HFF-Myc (cell line): ENCODE measurements at regions not wholly inside any gene's neighbourhood (a gene's known extent, or its start where the extent isn't known, plus 50 kb on each side); places are given as distances from the start of the nearest gene placed in this dataset.

Experiments used
- DNase-seq: peaks from one replicate; pipeline ENCODE4 v3.0.0-alpha.2; 2011; ENCODE audit warnings: low read depth; ENCODE audit errors: extremely low read depth
- H3K4me3 ChIP-seq: replicated peaks from 2 replicates; pipeline ENCODE4 v1.5.1; 2011; ENCODE audit warnings: low read depth, mild to moderate bottlenecking, control low read depth, low read length
- TF ChIP-seq, protein P1 (sequence below): IDR thresholded peaks from 2 replicates; pipeline ENCODE4 v1.5.1; 2012; ENCODE audit warnings: mild to moderate bottlenecking, low read depth, low read length, control low read depth; ENCODE audit errors: missing control alignments

- no peak overlapping the region for H3K4me3 ChIP-seq
- TF ChIP-seq, protein P1, sequence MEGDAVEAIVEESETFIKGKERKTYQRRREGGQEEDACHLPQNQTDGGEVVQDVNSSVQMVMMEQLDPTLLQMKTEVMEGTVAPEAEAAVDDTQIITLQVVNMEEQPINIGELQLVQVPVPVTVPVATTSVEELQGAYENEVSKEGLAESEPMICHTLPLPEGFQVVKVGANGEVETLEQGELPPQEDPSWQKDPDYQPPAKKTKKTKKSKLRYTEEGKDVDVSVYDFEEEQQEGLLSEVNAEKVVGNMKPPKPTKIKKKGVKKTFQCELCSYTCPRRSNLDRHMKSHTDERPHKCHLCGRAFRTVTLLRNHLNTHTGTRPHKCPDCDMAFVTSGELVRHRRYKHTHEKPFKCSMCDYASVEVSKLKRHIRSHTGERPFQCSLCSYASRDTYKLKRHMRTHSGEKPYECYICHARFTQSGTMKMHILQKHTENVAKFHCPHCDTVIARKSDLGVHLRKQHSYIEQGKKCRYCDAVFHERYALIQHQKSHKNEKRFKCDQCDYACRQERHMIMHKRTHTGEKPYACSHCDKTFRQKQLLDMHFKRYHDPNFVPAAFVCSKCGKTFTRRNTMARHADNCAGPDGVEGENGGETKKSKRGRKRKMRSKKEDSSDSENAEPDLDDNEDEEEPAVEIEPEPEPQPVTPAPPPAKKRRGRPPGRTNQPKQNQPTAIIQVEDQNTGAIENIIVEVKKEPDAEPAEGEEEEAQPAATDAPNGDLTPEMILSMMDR, result no peak
- DNase-seq, result no peak
Observed at GRCh38 chr1:87215592-87215991, 113.1 kb upstream of the LMO4 start.

DNA sequence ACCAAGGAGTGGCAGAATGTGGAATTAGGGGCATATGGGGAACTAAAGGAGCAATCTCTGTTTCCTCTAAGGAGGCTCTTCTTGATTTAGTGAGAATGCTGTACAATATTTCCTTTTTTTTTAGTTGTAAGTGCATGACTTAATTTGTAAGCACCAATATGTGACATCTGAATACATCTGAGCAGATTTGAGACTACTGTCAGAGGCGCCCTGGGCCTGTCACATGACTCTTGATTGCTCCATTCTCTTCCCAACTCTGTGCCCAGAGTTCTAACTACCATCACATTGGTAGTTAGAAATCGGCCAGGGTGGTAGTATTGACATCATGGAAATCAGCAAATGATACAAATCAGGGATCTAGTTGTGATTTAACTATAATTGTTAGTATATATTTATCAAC is 110.1 kb upstream of the LMO4 start:
- TF ChIP-seq, protein P1, result no peak
- no peak overlapping the region for H3K4me3 ChIP-seq
- no peak for DNase-seq

DNA sequence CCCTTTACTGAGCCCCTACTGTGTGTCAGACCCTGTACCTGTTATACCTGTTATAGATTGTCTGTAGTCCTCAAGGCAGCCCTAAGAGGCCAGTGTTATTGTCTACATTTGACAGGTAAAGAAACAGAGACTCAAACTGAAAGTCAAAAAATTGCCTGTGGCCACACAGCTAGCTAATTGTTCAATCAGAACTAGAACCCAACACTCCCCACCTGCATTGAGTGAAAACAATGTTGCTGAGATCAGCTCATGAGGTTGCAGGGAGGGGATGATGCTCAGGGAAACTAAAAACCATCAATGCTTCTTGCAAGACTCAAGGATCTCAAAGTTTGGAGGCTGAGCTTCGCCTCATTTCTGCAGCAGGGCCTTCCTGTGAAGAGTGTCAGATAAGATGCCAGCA is 109.5 kb upstream of the LMO4 start:
- no peak for DNase-seq
- TF ChIP-seq, protein P1, result no peak
- no peak overlapping the region for H3K4me3 ChIP-seq

DNA sequence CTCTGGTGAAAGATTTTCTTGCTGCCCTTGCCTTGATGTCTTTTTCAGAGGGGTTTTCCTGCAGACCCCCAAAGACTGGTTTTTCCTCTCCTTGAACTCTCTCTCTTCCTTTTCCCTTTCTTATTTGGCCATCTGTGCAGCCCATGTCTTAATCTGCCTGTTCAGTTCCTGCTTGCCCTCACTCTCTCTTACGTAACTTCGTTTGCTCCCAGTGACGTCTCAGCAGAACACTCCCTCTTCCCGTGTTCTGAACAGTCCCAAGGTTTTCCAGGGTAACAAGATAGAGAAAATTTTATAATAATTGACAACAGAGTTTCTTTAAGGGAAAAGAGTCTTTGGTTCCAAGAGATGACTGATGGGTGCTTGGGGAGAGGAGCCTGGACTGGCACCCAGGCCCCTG is 109.1 kb upstream of the LMO4 start:
- DNase-seq, result no peak
- no peak overlapping the region for H3K4me3 ChIP-seq
- TF ChIP-seq, protein P1, result no peak

DNA sequence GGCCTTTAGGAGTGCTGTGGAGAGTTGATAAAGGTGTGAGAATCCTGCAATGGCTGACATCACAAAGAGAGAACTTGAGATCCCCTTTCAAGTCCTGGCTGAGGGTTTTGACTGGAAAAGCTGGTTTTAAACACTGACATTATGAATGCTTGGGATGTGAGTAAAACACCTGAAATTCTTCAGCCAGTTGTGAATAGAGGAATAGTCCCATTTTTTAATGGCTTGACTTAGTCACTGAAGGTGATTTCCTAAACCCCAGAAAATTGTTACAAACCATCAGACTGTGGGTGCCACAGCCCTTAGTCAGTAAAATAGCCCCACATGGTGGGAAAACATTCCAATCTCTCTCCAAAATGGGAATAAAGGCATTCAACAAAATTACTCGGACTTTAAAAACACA is 107.7 kb upstream of the LMO4 start:
- TF ChIP-seq, protein P1, result no peak
- DNase-seq, result no peak
- H3K4me3 ChIP-seq, result no peak overlapping the region

DNA sequence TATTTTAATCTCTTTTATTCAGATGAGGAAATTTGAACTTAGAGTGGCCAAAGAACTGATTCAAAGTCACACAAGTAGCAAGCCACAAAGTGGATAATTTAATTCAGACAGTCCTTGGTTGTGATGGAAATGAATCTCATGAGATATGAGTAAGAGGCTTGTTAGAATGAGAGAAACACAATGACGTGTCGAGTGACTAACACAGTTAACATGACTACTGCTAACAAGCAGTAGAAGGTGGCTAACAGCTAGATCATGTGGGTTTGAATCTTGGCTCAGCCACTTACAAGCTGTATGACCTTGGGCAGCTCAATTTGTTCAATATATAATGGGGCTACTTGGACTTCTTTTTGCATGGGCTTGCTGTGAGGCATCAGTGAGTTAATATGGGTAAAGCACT is 104.5 kb upstream of the LMO4 start:
- peak; percentile 85 for DNase-seq
- H3K4me3 ChIP-seq, result no peak overlapping the region
- TF ChIP-seq, protein P1, result no peak

GRCh38 chr1:87225171-87225570 is 103.5 kb upstream of the LMO4 start:
- DNase-seq, result no peak
- no peak overlapping the region for H3K4me3 ChIP-seq
- TF ChIP-seq, protein P1, result no peak
